Panc1 (cell line): ENCODE measurements at regions not wholly inside any gene's neighbourhood (a gene's known extent, or its start where the extent isn't known, plus 50 kb on each side); places are given as distances from the start of the nearest gene placed in this dataset.

Experiments used
- CTCF ChIP-seq: fragments of 450-650 bp; IDR thresholded peaks from 2 replicates; pipeline ENCODE4 v1.5.1; 2017; ENCODE audit warnings: mild to moderate bottlenecking
- POLR2AphosphoS5 ChIP-seq: IDR thresholded peaks from 2 replicates; pipeline ENCODE4 v1.6.1; 2012; ENCODE audit warnings: mild to moderate bottlenecking, low read depth, low read length, moderate library complexity
- REST ChIP-seq, 2 experiments: IDR thresholded peaks; 2 replicates each; pipeline ENCODE4 v1.6.1; 2011 to 2012; ENCODE audit warnings: low read depth in 2 of 2, control low read depth in 1 of 2, low read length in 1 of 2, mild to moderate bottlenecking in 1 of 2, moderate library complexity in 1 of 2; ENCODE audit not compliant: insufficient read depth in 1 of 2
- TCF7L2 ChIP-seq: IDR thresholded peaks from 2 replicates; pipeline ENCODE4 v1.6.1; 2011; ENCODE audit warnings: mild to moderate bottlenecking, low read depth, low read length, inconsistent platforms

GRCh38 chr12:78331181-78331580 is 500.5 kb downstream of the NAV3 start:
- TF ChIP-seq CTCF = no peak
- TF ChIP-seq TCF7L2 = no peak
- TF ChIP-seq POLR2AphosphoS5 = no peak
- no peak for TF ChIP-seq REST (IDR thresholded peaks at IDR 0.05; ENCODE audit: insufficient read depth in 1 of 2, low read depth in 2 of 2, low read length in 1 of 2)
